ENCODE measurements at regions not wholly inside any gene's neighbourhood (a gene's known extent, or its start where the extent isn't known, plus 50 kb on each side); places are given as distances from the start of the nearest gene placed in this dataset.

- 0% methylated on average over 5 of the region's 5 CpGs for WGBS (ENCODE audit: insufficient coverage, low coverage, missing lambda C conversion rate)
- Histone ChIP-seq H2AFZ (ENCODE audit: low read depth, low read length) (no peak overlapping the region), H3K9ac (ENCODE audit: insufficient read depth in 1 of 2, low read depth in 2 of 2, low read length in 2 of 2) (no peak overlapping the region), H3K9me3 (replicated peaks; ENCODE audit: control insufficient read depth, insufficient read depth, low read depth, low read length) (no peaks in the 10 kb centered on the region), H3K79me2 (ENCODE audit: control insufficient read depth, insufficient read depth, low read length) (no peaks in the 10 kb centered on the region), H3K36me3 (ENCODE audit: control insufficient read depth, insufficient read depth, low read length) (no peaks in the 10 kb centered on the region), H3K4me1 (replicated peaks in 1 of 2; ENCODE audit: control insufficient read depth in 2 of 2, insufficient read depth in 2 of 2, low read length in 2 of 2) (no peaks in the 10 kb centered on the region), H4K20me1 (replicated peaks; ENCODE audit: control insufficient read depth, insufficient read depth, low read length) (no peaks in the 10 kb centered on the region), H3K4me3 (no peak overlapping the region), H3K27me3 (ENCODE audit: control insufficient read depth in 2 of 2, insufficient read depth in 2 of 2, low read length in 2 of 2) (peaks cover 0 to 3% of the 10 kb centered on the region in 2 experiments; a peak in 1 of 5 replicates), H3K4me2 (ENCODE audit: insufficient read depth, low read length) (no peak overlapping the region), H3K9me1 (ENCODE audit: control insufficient read depth, insufficient read depth, low read length) (no peaks in the 10 kb centered on the region), H3K27ac (ENCODE audit: extremely low read depth, low read depth, low read length) (no peak overlapping the region)
- no peak for FAIRE-seq
- no peak for TF ChIP-seq MAFK (IDR thresholded peaks at IDR 0.05; ENCODE audit: low read length)
- no peak for TF ChIP-seq ZMIZ1 (IDR thresholded peaks at IDR 0.05; ENCODE audit: low read depth in 2 of 2, low read length in 2 of 2)
- no peak for TF ChIP-seq MXD1 (CRISPR knock-in tag; IDR thresholded peaks at IDR 0.05; ENCODE audit: borderline replicate concordance, poor library complexity, severe bottlenecking)
- TF ChIP-seq TAF9B (IDR thresholded peaks at IDR 0.05; ENCODE audit: partially characterized antibody) = no peak
- TF ChIP-seq HDAC1 (IDR thresholded peaks at IDR 0.05) = no peak
- no peak for TF ChIP-seq RBM17 (IDR thresholded peaks at IDR 0.05; ENCODE audit: borderline replicate concordance, low read depth, low read length)
- TF ChIP-seq EWSR1 (IDR thresholded peaks at IDR 0.05; ENCODE audit: borderline replicate concordance, low read depth, partially characterized antibody) = no peak
- TF ChIP-seq SRSF3 (IDR thresholded peaks at IDR 0.05; ENCODE audit: insufficient read depth, low read length) = no peak
- TF ChIP-seq XRCC4 (IDR thresholded peaks at IDR 0.05; ENCODE audit: extremely low read depth, insufficient read depth, insufficient read length) = no peak
- no peak for TF ChIP-seq NFIC (IDR thresholded peaks at IDR 0.05)
- TF ChIP-seq TEAD2 (tag; IDR thresholded peaks at IDR 0.05) = no peak
- no peak for TF ChIP-seq COPS2 (conservative IDR thresholded peaks at IDR 0.05)
- no peak for TF ChIP-seq ZNF134 (CRISPR knock-in tag; conservative IDR thresholded peaks at IDR 0.05)
- BruUV-seq (replicated peaks) = no TSS peak
- CTCF ChIA-PET (ENCODE audit: low intra/inter-chr PET ratio) = no interaction called here
- ATAC-seq = no peak
- POLR2A ChIA-PET = no interaction called here
- intact Hi-C loops (cut with micrococcal nuclease) = no loop called here
- in situ Hi-C loops (cut with MboI) = no loop called here
- DNase-seq (ENCODE audit: extremely low read depth in 1 of 4, low spot score in 3 of 4) = no peak
Measured at GRCh38 chr20:24773168-24773567, 175.9 kb upstream of the CST7 start.
